ENCODE measurements at regions not wholly inside any gene's neighbourhood (a gene's known extent, or its start where the extent isn't known, plus 50 kb on each side); places are given as distances from the start of the nearest gene placed in this dataset.
"Not testable (repeated sequence)": the region's sequence is repeated elsewhere in the genome, so short reads cannot be mapped to it uniquely, and the experiment has no call there.

DNA sequence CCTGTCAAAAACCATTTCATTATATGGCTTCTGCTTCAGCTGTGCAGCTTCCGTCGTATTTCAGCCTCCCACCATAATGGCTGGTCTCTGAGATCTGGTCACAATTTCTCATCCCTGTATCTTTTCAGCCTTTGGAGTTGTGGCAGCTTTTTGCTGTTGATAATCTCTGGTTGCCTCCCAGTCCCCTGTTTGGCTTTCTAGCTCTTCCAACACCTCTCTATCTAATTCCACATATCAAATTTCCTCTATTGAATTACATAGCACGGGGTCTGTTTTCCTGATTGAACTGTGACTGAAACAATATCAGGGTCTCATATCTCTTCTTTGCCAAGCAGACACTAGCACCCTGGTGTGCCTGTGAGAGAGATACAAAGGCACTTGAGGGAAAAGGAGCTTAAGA is 222.1 kb upstream of the OBI1 start:
- no peaks in the 10 kb centered on the region for H3K4me1 ChIP-seq (ENCODE audit: control insufficient read depth, insufficient read depth, low read length, poor library complexity, severe bottlenecking)

DNA sequence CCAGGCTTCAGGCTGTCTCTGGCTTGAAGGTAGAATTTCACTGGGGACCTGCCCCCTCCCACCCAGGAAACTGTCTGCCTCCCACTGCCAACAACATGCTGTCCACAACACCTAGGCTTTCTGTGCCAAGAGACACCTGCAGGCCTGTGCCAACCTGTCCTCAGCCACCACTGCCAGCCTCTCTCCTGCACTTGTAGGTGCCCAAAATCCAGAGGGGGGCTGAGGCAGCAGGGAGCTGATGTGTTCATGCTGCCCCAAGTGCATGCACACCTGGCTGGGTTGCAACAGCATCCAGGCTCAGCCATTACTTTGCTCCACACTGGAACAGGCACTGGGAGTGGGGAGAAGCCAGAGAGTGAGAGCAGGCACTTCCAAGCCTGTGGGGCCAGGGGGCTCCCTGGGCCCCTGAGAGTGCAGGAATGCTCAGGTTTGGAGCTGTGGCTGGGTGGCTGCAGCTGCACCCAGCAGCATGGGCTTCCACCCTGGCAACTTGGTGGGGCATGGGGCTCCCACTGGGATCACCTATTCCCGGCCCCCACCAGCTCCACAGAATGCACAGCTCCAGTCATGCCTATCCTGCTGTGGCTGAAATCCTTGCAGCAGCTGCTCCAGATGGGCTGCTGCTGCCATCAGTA is 218.1 kb upstream of the OBI1 start:
- no peaks in the 10 kb centered on the region for H3K4me1 ChIP-seq (ENCODE audit: control insufficient read depth, insufficient read depth, low read length, poor library complexity, severe bottlenecking)
- Mint-ChIP-seq H3K4me1 (no peaks in the 10 kb centered on the region), H3K9me3 (peaks cover 0 to 8% (median 0%) of the 10 kb centered on the region in 7 donors), H3K27ac (no peak overlapping the region), H3K36me3 (no peaks in the 10 kb centered on the region), H3K4me3 (no peak overlapping the region), H3K27me3 (no peaks in the 10 kb centered on the region)
- no peak for ATAC-seq (ENCODE audit: low read depth in 2 of 2)
- no peak overlapping the region for H3K4me3 ChIP-seq (ENCODE audit: low read depth, low read length)
- no peak for DNase-seq
- H3K9me3 ChIP-seq (ENCODE audit: control insufficient read depth in 2 of 2, low read length in 2 of 2) = no peaks in the 10 kb centered on the region
- H3K27me3 ChIP-seq (ENCODE audit: control insufficient read depth, insufficient read depth, low read length) = no peaks in the 10 kb centered on the region
- no peak overlapping the region for H3K27ac ChIP-seq (ENCODE audit: insufficient read depth, low read length, poor library complexity, severe bottlenecking)
- H3K36me3 ChIP-seq (ENCODE audit: control insufficient read depth, insufficient read depth, low read length) = no peaks in the 10 kb centered on the region

More for the DNA sequence above, 222.1 kb upstream of the OBI1 start:
- no peak overlapping the region for H3K27ac Mint-ChIP-seq
- no peaks in the 10 kb centered on the region for H3K36me3 ChIP-seq (ENCODE audit: control insufficient read depth, insufficient read depth, low read length)
- H3K27me3 ChIP-seq (ENCODE audit: control insufficient read depth, insufficient read depth, low read length) = no peaks in the 10 kb centered on the region
- no peak for DNase-seq
- no peaks in the 10 kb centered on the region for H3K4me1 Mint-ChIP-seq
- H3K9me3 Mint-ChIP-seq = peaks cover 0 to 3% (median 0%) of the 10 kb centered on the region in 7 donors
- H3K27ac ChIP-seq (ENCODE audit: insufficient read depth, low read length, poor library complexity, severe bottlenecking) = no peak overlapping the region
- no peaks in the 10 kb centered on the region for H3K9me3 ChIP-seq (ENCODE audit: control insufficient read depth in 2 of 2, low read length in 2 of 2)
- ATAC-seq (ENCODE audit: low read depth in 2 of 2) = no peak
- no peak overlapping the region for H3K4me3 Mint-ChIP-seq
- H3K4me3 ChIP-seq (ENCODE audit: low read depth, low read length) = no peak overlapping the region
- H3K27me3 Mint-ChIP-seq = no peaks in the 10 kb centered on the region
- H3K36me3 Mint-ChIP-seq = no peaks in the 10 kb centered on the region

DNA sequence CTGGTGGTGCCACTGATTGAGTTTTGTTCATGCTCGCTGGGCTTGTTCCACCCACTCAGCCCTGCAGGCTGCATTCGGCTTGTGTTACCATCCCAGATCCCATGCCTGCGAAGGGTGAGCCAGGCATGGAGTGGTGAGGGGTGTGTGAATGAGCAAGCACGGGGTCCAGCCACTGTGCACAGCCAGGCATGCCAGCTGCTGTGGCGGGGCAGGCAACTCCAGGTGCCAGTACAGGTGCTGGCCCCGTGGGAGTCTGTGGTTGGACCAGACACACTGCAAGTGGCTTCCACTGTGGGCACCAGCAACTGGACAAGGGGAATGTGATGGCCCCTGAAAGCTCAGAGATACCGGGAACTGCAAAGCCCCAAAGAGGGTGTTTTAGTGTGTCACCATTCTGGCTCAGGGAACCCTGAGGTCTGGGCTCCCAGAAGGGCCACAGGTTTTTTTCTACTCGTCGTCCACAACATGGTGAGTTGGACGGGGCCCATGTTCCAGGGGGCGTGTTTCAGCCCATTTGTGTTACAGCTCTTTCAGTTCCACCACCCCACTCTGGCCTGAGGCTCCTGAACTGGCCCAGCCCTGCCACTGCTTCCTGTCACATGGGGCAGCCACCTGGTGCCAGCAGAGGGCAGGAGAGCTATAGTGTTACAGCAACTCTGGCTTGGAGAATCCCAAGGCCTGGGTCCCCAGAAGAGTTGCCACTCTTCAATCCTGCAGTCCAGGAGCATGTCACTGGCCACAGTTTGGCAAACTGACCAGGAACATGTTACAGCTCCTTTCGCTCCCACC is 217.0 kb upstream of the OBI1 start:
- Mint-ChIP-seq H3K36me3 (no peaks in the 10 kb centered on the region), H3K9me3 (peaks cover 0 to 8% (median 0%) of the 10 kb centered on the region in 7 donors)

DNA sequence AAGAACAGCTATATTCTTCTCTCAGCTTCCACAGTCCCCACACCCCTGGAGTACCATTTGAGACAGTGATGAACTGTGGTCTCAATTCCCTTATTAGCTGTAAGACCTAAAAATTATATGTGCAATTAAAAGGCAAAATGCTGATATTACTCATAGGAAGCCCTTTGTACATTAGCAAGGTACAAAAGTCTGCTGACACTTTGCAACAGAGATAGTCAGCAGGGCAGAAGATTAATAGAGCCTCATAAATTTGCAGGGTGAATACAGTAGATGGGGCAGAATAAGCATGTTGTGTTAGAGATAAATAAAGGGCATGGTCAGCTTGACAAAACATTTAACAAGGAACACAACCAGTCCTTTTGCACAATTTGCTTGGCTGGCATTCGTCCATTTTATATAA is 210.0 kb upstream of the OBI1 start:
- no peak for ATAC-seq (ENCODE audit: low read depth in 2 of 2)
- Mint-ChIP-seq H3K4me3 (no peak overlapping the region), H3K27ac (no peak overlapping the region)

More for the DNA sequence above, 217.0 kb upstream of the OBI1 start:
- ATAC-seq (ENCODE audit: low read depth in 2 of 2) (no peak), DNase-seq (peak in 1 of 3 donors; percentile 8)
- Mint-ChIP-seq H3K4me3 (no peak overlapping the region), H3K27me3 (no peaks in the 10 kb centered on the region), H3K4me1 (no peaks in the 10 kb centered on the region), H3K27ac (no peak overlapping the region)
- no peaks in the 10 kb centered on the region for H3K4me1 ChIP-seq (ENCODE audit: control insufficient read depth, insufficient read depth, low read length, poor library complexity, severe bottlenecking)
- H3K36me3 ChIP-seq (ENCODE audit: control insufficient read depth, insufficient read depth, low read length) = no peaks in the 10 kb centered on the region
- no peaks in the 10 kb centered on the region for H3K27me3 ChIP-seq (ENCODE audit: control insufficient read depth, insufficient read depth, low read length)
- H3K4me3 ChIP-seq (ENCODE audit: low read depth, low read length) = no peak overlapping the region
- no peaks in the 10 kb centered on the region for H3K9me3 ChIP-seq (ENCODE audit: control insufficient read depth in 2 of 2, low read length in 2 of 2)
- H3K27ac ChIP-seq (ENCODE audit: insufficient read depth, low read length, poor library complexity, severe bottlenecking) = no peak overlapping the region

DNA sequence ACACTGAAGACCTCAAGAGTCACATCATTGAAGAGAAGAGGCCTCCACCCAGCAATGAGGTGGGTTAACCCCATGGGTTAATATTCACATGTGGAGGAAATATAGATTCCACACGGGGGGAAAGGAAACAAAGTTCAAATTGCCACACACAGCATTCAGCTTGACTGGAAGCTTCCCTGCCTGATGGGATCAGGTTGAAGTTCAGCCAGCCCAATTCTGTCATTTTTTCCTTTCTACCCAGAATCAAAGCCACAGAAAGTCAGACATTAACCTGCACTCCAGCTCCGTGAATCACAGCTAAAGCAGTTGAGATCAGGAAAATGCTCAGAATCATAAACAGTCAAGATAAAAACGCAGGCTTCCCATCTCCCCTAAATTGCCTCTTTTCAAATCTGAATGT is 208.7 kb upstream of the OBI1 start:
- Histone ChIP-seq H3K27me3 (ENCODE audit: control insufficient read depth, insufficient read depth, low read length) (no peaks in the 10 kb centered on the region), H3K4me3 (ENCODE audit: low read depth, low read length) (no peak overlapping the region), H3K36me3 (ENCODE audit: control insufficient read depth, insufficient read depth, low read length) (no peaks in the 10 kb centered on the region), H3K4me1 (ENCODE audit: control insufficient read depth, insufficient read depth, low read length, poor library complexity, severe bottlenecking) (no peaks in the 10 kb centered on the region), H3K9me3 (ENCODE audit: control insufficient read depth in 2 of 2, low read length in 2 of 2) (no peaks in the 10 kb centered on the region), H3K27ac (ENCODE audit: insufficient read depth, low read length, poor library complexity, severe bottlenecking) (no peak overlapping the region)
- no peak for ATAC-seq (ENCODE audit: low read depth in 2 of 2)
- DNase-seq = no peak
- Mint-ChIP-seq H3K4me1 (no peaks in the 10 kb centered on the region), H3K9me3 (no peaks in the 10 kb centered on the region), H3K4me3 (no peak overlapping the region), H3K36me3 (no peaks in the 10 kb centered on the region), H3K27ac (no peak overlapping the region), H3K27me3 (peaks cover 4% of the 10 kb centered on the region)

More for the DNA sequence above, 210.0 kb upstream of the OBI1 start:
- no peaks in the 10 kb centered on the region for H3K27me3 ChIP-seq (ENCODE audit: control insufficient read depth, insufficient read depth, low read length)
- H3K4me1 Mint-ChIP-seq = no peaks in the 10 kb centered on the region
- DNase-seq = no peak
- H3K27me3 Mint-ChIP-seq = no peaks in the 10 kb centered on the region
- no peaks in the 10 kb centered on the region for H3K36me3 ChIP-seq (ENCODE audit: control insufficient read depth, insufficient read depth, low read length)
- no peak overlapping the region for H3K27ac ChIP-seq (ENCODE audit: insufficient read depth, low read length, poor library complexity, severe bottlenecking)
- H3K4me3 ChIP-seq (ENCODE audit: low read depth, low read length) = no peak overlapping the region
- no peaks in the 10 kb centered on the region for H3K36me3 Mint-ChIP-seq
- H3K9me3 ChIP-seq (ENCODE audit: control insufficient read depth in 2 of 2, low read length in 2 of 2) = no peaks in the 10 kb centered on the region
- H3K4me1 ChIP-seq (ENCODE audit: control insufficient read depth, insufficient read depth, low read length, poor library complexity, severe bottlenecking) = no peaks in the 10 kb centered on the region
- H3K9me3 Mint-ChIP-seq = peaks cover 0 to 4% (median 0%) of the 10 kb centered on the region in 7 donors

DNA sequence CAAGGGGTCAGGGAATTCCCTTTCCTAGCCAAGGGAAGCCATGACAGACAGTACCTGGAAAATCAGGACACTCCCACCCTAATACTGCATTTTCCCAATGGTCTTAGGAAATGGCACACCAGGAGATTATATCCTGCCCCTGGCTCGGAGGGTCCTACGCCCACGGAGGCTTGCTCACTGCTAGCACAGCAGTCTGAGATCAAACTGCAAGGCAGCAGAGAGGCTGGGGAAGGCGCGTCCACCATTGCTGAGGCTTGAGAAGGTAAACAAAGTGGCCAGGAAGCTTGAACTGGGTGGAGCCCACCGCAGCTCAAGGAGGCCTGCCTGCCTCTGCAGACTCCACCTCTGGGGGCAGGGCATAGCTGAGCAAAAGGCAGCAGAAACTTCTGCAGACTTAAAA is 207.1 kb upstream of the OBI1 start:
- H3K36me3 Mint-ChIP-seq; H3K9me3 ChIP-seq (ENCODE audit: control insufficient read depth in 2 of 2, low read length in 2 of 2); H3K36me3 ChIP-seq (ENCODE audit: control insufficient read depth, insufficient read depth, low read length); H3K4me1 ChIP-seq (ENCODE audit: control insufficient read depth, insufficient read depth, low read length, poor library complexity, severe bottlenecking); DNase-seq; H3K27ac ChIP-seq (ENCODE audit: insufficient read depth, low read length, poor library complexity, severe bottlenecking); H3K27me3 ChIP-seq (ENCODE audit: control insufficient read depth, insufficient read depth, low read length); H3K4me3 ChIP-seq (ENCODE audit: low read depth, low read length); H3K27me3 Mint-ChIP-seq; H3K9me3 Mint-ChIP-seq; ATAC-seq (ENCODE audit: low read depth in 2 of 2); H3K27ac Mint-ChIP-seq; H3K4me1 Mint-ChIP-seq; H3K4me3 Mint-ChIP-seq: not testable (repeated sequence)

DNA sequence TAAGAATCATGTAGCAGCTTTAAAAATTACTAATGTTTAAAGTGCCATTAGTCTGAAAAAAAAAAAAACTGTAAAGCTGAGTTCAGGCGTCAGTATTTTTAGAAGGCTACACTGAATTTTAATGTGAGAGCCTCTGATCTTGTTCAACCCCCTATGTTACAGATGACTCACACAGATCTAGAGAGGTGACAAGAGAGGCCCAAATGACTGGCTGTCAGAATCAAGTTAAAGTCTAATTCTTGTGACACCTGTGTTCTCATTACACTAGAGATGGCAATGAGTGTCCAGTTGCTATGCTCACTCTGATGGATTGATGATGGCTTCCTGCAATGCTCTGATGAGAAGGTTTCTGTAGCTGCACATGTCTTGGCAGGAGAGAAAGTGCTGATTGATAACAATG is 203.5 kb upstream of the OBI1 start:
- Histone ChIP-seq H3K9me3 (ENCODE audit: control insufficient read depth in 2 of 2, low read length in 2 of 2) (no peaks in the 10 kb centered on the region), H3K27ac (ENCODE audit: insufficient read depth, low read length, poor library complexity, severe bottlenecking) (no peak overlapping the region), H3K4me3 (ENCODE audit: low read depth, low read length) (no peak overlapping the region), H3K27me3 (ENCODE audit: control insufficient read depth, insufficient read depth, low read length) (no peaks in the 10 kb centered on the region), H3K36me3 (ENCODE audit: control insufficient read depth, insufficient read depth, low read length) (no peaks in the 10 kb centered on the region), H3K4me1 (ENCODE audit: control insufficient read depth, insufficient read depth, low read length, poor library complexity, severe bottlenecking) (no peaks in the 10 kb centered on the region)
- DNase-seq (no peak), ATAC-seq (ENCODE audit: low read depth in 2 of 2) (no peak)
- Mint-ChIP-seq H3K9me3 (peaks cover 0 to 4% (median 0%) of the 10 kb centered on the region in 7 donors), H3K4me1 (no peaks in the 10 kb centered on the region), H3K36me3 (no peaks in the 10 kb centered on the region), H3K4me3 (no peak overlapping the region), H3K27me3 (peaks cover 4% of the 10 kb centered on the region), H3K27ac (no peak overlapping the region)

DNA sequence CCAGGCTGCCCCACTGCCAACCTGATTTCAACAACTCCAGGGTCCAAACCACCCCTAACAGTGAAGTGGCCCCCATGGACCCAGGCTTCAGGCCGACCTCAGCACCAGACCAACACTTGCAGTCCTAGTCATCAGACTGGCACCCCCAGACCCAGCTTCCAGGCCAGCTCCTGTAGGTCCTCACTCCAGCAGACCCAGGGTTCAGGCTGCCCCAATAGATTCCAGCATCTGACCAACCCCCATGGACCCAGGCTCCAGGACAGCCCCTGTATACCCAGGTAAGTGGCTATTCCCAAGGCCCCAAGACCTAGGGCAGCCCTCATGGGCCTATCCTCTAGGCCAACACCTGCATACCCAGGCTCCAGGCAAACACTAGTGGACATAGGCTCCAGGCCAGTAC is 193.8 kb upstream of the OBI1 start:
- peaks cover 0 to 9% of the 10 kb centered on the region in 2 experiments for H3K9me3 ChIP-seq (ENCODE audit: control insufficient read depth in 2 of 2, low read length in 2 of 2)
- no peaks in the 10 kb centered on the region for H3K4me1 ChIP-seq (ENCODE audit: control insufficient read depth, insufficient read depth, low read length, poor library complexity, severe bottlenecking)
- Mint-ChIP-seq H3K27ac (no peak overlapping the region), H3K4me1 (no peaks in the 10 kb centered on the region), H3K4me3 (no peak overlapping the region), H3K9me3 (peaks cover 0 to 13% (median 3%) of the 10 kb centered on the region in 7 donors), H3K36me3 (no peaks in the 10 kb centered on the region), H3K27me3 (no peaks in the 10 kb centered on the region)
- no peaks in the 10 kb centered on the region for H3K27me3 ChIP-seq (ENCODE audit: control insufficient read depth, insufficient read depth, low read length)
- ATAC-seq (ENCODE audit: low read depth in 2 of 2) = no peak
- no peak overlapping the region for H3K4me3 ChIP-seq (ENCODE audit: low read depth, low read length)
- no peaks in the 10 kb centered on the region for H3K36me3 ChIP-seq (ENCODE audit: control insufficient read depth, insufficient read depth, low read length)
- no peak for DNase-seq
- H3K27ac ChIP-seq (ENCODE audit: insufficient read depth, low read length, poor library complexity, severe bottlenecking) = no peak overlapping the region

Measured in CD4-positive, CD25-positive, alpha-beta regulatory T cell (primary cell).